GM18870 (cell line): ENCODE measurements at regions not wholly inside any gene's neighbourhood (a gene's known extent, or its start where the extent isn't known, plus 50 kb on each side); places are given as distances from the start of the nearest gene placed in this dataset.
"Not testable (repeated sequence)": the region's sequence is repeated elsewhere in the genome, so short reads cannot be mapped to it uniquely, and the experiment has no call there.

Experiments
- ATAC-seq: cut with Tn5 transposase; IDR thresholded peaks from one replicate; pipeline ENCODE4 v1.9.1; 2021; ENCODE audit warnings: moderate library complexity; ENCODE audit not compliant: unreplicated experiment

DNA sequence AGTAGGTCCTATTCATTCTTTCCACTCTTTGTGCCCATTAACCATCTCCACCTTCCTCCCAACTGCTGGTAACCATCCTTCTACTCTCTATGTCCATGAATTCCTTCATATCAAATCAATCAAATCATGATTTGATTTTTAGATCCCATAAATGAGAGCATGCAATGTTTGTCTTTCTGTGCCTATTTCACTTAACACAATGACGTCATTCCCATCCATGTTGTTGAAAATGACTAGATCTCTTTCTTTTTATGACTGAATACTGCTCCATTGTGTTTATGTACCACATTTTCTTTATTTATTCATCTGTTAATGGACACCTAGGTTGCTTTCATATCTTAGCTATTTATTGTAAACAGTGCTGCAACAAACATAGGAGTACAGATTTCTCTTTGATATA is 827.3 kb upstream of the NRXN1 start:
- no peak for ATAC-seq

DNA sequence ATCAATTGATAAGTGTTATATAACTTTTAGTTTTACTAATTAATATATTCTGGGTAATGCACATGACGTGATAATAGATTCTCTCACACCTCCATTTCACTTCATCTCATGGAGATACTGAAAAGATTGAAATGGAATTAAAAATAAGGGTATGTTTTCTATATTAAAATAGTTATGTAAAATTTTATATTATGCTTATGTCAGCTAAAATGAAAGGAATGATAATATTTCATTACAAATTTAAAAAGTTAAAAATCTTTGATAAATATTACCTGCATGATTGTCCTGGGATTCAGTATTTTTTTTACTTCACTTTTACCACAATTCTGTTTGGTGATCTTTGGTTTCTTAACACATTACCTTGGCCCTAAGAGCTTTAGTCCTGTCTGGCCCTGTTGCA is 823.8 kb upstream of the NRXN1 start:
- no peak for ATAC-seq

DNA sequence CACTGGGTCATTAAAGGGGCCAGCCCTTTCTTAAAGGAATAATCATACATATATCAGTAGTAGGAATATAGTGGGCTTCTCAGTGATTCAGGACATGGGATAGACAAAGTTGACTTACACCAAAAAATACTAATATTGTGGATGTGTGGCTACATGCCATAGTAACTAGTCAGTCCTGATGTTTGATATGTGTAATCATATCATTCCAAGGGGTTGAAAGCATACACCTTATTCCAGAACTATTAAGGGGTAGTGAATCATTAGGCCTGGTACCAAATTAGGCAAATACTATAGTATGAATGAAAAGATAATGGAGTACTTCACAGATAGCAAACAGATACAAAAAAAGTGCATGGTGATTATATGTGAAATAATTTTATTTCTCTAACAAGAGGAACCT is 814.9 kb upstream of the NRXN1 start:
- no peak for ATAC-seq

DNA sequence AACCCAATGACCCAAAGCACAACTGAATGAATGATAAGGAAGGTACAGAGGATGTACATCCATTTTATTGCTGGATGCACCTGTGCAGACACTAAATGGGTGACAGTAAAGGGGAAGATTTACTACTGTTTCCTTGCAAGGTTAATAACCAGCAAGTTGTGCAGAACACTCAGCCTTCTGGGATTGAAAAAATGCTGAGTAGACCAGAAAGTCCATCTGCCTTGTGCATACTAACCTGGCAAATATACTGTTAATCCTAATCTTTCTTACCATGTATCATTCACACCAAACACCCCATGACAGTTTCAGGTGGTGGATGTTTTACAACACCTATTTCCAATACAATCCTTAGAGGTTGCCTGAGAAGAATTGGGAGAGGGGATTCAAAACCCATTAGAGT is 814.1 kb upstream of the NRXN1 start:
- ATAC-seq, result no peak

DNA sequence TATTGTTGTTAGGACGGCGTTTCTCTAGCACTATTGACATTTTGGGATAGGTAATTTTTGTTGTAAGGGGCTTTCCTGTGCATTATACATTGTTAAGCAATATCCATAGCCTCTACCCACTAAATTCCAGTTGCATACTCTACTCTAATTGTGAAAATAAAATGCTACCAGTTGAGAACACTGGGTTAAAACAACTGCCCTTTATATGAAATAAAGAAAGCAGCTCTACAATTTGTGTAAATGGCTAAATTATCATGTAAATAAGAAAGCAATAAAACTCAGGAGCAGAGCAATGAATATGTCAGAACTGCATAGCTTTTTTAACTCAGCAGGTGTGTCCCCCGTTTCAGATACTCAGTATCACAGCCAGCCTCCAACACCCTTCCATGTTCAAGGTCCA is 812.7 kb upstream of the NRXN1 start:
- no peak for ATAC-seq

DNA sequence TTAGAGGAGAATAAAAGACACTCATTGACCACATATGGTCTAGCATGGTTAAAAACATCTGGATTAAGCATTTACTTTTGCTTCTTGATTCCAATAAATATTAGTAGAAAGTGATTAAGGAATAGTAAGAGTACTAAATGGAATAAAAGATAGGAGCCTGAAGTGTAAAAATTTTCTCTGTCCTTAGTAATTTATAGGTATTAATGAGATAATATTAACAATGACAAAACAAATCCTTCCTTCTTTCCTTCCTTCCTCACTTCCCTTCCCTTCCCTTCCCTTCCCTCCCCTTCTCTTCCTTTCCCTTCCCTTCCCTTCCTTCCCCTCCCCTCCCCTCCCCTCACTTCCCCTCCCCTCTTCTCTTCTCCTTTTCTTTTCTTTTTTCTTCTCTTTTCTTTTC is 797.5 kb upstream of the NRXN1 start:
- ATAC-seq, result no peak

DNA sequence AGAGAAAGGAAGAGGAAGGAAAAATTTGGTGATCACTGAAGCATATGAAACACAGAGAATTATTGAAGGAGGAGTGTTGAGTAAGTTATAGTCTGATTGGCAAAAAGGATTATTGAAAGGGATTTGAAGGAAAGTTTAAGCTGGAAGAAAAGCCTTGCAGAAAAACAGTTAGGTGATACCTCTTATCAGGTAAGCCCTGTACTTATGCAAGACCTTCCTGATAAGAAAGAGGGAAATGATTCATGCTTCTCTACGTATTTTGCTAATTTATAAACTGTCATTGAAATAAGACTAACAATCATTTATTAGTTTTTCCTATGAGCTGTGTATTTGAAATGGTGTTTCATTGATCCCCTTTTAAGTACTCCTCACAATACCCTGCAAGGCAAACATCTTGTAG is 793.9 kb upstream of the NRXN1 start:
- ATAC-seq, result no peak

DNA sequence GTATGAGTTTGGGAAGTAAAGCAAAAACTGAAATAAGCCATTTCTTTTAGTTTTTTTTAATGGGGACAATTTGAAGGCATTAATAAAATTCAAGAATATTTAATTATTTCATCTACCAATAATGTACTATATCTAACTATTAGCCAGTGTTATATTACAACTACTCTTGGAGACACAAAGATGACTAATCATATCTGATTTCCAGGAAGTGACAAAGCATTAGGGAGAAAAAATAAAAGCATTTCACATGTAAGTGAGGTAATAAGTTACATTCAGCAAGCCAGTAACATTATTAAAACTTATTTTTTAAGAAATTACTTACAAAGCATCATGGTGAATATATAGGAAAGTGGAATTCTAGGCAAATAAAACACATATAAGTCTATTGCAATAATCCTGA is 781.3 kb upstream of the NRXN1 start:
- ATAC-seq, result no peak

DNA sequence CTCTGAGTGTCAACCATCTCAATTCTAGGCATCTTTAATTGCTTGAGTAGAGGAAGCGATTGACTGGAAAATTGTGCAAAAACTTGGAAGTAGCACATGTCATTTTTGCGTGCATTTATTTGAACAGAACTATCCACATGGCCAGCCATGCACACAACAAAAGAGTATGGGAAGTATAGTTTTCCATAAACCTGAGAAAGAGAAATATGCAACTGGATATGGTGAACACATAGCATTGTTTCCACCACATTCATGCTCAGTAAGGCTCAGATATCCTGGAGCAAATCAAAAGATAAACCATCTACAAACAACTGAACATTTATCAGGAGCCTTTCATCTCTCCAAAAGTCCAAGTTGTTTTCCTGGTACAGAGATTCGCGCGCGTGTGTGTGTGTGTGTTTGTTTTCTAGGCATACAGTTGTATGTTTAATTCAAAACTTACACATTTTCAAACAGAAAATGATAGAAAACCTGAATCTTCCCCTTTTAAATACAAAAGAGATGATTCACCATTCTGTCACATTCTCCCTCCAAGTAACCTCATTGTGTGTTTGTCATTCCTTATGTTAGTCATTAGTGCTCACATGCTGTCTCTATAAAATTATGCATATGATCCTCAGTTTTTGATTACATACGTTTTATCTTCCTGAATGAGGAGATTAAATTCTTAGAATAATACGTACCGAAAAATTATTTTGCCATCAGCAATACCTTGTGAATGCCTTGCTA is 780.4 kb upstream of the NRXN1 start:
- ATAC-seq, result no peak

DNA sequence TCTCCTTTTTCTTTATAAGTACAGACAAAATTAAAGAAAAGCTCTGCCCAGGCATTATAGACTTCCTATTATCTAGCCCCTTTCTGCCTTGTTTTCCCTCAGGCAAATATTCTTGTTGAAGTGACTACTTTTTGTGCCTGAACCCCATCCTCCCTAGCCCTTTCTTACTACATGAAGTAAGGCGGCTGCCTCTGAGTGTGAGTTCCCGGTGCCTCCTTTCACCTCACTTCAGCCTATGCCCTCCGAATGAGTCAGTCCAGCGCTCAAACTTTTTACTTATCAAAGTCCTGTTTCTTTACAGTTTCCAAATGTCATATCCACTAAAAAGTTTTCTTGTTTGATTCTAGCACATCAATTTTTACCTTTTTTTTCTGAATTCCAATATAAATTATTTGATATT is 778.3 kb upstream of the NRXN1 start:
- ATAC-seq, result no peak

DNA sequence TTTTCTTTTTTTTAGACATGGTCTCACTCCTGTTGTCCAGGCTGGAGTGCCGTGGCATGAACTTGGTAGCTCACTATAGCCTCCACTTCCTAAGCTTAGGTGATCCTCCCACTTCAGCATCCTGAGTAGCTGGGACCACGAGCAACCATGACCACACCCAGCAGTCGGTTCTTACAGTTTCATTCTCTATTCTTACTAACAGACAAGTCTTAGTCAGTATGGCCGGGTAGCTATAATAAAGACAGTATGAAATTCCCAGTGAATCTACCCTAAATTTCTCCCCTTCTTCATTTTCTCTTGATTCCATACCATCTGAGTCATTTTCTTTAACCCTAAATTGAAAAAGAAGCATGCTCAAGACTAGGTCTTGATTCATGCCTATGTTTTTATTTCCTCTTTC is 775.3 kb upstream of the NRXN1 start:
- no peak for ATAC-seq

DNA sequence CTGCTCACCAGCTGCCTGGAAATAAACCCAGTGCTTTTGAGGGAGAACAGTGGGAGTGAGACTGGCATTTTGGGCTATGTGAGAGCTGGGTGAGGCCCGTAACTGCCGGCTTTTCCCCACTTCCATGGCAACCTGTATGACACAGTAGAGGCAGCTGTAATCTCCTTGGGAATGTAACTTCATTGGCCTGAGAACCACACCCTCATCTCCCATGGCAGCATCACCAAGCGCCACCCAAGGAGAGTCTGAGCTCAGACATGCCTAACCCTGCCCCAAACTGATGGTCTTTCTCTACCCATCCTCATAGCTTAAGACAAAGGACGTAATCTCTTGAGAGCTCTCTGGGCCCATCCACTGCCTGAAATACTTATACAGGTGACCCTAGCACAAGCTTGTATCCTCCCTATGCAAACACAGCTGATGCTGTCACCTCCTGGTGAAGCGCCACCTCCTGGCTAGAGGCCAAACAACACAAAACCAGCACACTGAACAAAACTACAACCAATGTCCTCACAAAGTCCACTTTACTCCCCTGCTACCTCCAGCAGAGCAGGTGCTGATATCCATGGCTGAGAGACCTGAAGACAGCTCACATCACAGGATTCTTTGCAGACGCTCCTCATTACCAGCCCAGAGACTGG is 763.4 kb upstream of the NRXN1 start:
- no peak for ATAC-seq

DNA sequence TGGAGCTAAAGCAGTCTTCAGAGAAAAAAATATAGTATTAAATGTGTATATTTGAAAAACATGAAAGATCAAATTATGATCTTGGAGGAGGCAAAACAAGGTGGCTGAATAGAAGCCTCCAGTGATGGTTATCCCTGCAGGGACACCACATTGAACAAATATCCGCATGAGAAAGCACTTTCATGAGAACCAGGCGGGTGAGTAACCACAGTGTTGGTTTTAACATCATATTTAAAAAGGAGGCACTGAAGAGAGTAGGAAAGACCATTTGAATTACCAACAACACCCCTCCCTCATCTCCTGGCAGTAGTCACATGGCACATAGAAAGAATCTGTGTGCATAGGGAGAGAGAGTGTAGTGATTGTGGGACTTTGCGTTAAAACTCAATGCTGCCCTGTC is 759.6 kb upstream of the NRXN1 start:
- no peak for ATAC-seq

DNA sequence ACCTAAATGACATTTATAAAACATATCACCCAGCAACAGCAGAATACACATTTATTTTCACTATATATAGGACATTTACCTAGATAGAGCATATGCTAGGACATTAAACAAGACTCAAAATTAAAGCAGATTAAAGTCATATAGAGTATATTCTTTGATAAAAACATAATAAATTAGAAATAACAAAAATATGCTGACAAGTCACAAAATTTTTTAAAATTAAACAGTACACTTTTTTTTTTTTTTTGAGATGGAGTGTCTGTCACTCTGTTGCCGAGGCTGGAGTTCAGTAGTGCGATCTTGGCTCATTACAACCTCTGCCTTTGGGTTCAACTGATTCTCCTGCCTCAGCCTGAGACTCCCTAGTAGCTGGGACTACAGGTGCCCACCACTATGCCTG is 758.9 kb upstream of the NRXN1 start:
- ATAC-seq, result no peak

DNA sequence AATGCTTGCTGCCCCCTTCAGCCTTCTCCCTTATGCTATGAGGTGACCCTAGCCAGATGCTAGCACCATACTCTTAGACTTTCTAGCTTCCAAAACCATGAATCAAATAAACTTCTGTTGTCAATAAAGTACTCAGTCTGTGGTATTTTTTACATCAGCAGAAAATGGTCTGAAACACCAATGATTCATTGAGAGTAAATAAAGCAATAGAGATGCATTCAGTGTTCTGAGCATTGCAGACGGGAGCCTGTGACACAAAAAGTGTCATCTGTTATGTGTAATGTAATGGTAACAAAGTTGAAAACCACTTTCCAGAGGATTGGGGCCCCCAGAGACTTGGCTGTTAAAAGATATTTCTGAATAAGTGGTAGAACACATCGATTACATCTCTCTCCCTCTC is 758.0 kb upstream of the NRXN1 start:
- no peak for ATAC-seq

DNA sequence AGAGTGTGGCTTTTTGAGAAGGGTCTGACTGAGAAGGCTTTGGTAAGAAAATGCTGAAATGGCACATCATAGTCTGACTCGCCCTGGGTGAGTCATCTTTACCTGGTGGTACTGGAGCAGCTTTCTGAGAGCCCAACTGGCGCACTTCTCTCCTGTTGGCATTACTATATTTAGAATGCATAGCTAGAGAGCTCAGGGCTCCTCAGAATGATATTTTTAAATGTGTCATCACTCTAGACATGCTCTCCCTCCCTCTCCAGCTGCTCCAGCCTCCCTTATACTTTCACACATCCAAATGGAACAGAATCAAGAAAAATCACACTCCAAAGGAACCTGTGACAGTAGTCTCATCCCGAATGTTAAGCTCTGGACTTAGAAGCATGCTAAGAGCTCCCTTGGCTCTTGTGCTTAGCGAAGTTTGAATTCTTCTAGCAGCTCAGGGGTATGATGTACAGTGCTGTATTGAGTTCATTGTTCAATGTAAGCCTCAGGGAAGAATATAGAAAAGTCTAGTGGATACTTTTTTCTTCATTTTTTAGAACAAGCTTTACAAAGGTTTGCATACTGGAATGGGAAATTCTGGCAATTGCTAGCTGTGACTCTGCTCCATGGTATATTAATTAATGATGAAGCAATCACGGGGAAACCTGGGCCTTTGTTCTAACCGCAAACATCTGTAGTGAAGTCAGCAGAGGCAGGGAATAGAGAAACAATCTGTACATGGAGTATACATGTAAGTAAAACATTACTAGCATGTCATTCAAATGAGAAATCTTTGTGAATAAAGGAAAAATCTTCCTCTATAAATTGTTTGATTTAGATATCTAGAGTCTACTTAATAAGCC is 751.2 kb upstream of the NRXN1 start:
- no peak for ATAC-seq

DNA sequence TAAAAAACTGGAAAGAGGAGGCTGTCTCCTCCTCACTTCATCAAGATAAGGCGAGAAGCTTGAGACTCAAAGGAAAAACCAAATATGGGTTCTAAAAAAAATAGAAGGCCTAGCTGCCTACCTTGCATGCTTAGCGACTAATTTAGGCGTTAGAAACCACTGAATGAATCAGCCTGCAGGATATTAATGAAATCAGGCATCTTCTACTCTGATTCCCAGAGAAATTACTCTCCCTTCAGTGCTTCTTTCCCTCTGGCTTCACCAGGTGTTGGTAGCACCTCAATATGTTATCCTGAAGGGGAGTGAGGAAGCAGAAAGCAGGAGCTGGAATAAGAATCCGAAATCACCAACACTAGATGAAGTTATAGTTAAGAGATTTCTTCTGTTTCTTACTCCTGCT is 749.8 kb upstream of the NRXN1 start:
- ATAC-seq, result no peak

DNA sequence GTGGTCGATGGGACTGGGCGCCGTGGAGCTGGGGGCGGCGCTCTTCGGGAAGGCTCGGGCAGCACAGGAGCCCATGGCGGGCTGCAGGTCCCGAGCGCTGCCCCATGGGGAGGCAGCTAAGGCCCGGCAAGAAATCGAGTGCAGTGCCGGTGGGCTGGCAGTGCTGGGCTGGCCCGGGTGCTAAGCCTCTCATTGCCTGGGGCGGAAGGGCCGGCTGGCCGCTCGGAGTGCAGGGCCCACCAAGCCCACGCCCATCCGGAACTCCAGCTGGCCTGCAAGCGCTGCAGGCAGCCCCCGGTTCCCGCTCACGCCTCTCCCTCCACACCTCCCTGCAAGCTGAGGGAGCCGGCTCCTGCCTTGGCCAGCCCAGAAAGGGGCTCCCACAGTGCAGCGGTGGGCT is 748.4 kb upstream of the NRXN1 start:
- ATAC-seq, result no peak

DNA sequence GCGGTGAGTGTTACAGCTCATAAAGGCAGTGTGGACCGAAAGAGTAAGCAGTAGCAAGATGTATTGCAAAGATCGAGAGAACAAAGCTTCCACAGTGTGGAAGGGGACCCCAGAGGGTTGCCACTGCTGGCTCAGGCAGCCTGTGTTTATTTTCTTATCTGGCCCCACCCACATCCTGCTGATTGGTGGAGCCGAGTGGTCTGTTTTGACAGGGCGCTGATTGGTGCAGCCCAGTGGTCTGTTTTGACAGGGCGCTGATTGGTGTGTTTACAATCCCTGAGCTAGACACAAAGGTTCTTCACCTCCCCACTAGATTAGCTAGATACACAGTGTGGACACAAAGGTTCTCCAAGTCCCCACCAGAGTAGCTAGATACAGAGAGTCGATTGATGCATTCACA is 747.8 kb upstream of the NRXN1 start:
- not testable (repeated sequence) for ATAC-seq

DNA sequence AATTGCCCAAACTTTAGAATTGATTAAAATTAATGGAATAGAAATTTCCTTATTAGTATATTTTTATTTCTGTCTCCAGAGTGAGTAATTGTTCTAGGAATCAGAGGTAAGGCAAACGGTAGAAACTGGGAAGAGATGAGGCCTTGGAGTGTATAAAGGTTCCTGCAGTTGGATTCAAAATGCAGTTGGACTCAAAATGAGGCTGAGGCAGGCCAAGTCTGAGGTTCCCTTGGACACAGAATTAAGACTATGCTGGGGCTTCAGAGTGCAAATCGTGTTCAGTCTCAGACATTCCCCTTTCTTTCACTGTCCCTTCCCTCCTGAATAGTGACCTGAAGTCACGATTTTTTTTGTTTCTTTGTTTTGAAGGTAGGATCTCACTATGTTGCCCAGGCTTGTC is 746.9 kb upstream of the NRXN1 start:
- no peak for ATAC-seq

DNA sequence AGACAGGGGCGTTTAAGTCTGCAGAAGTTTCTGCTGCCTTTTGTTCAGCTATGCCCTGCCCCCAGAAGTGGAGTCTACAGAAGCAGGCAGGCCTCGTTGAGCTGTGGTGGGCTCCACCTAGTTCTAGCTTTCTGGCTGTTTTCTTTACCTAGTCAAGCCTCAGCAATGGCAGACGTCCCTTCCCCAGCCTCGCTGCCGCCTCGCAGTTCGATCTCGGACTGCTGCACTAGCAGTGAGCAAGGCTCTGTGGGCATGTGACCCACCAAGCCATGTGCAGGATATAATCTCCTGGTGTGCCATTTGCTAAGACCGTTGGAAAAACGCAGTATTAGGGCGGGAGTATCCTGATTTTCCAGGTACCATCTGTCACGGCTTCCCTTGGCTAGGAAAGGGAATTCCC is 742.7 kb upstream of the NRXN1 start:
- ATAC-seq, result not testable (repeated sequence)

DNA sequence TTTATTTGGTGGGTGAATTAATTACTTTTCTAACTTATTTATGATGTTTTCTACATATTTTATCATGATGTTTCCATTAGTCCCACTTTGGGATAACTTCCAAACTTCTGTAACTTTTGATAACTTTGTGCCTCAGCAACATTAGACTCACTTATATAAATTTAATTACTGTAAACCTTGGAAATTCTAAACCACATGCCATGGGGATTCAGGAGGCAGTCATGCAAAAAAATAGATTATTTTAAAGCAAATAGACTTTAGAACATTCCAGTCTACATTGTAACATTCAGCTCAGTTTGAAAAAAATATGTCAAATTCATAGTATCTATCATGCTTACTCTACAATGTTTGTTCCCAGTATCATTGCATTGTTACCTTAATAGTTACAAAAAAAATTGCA is 728.5 kb upstream of the NRXN1 start:
- no peak for ATAC-seq
